ENCODE measurements at regions not wholly inside any gene's neighbourhood (a gene's known extent, or its start where the extent isn't known, plus 50 kb on each side); places are given as distances from the start of the nearest gene placed in this dataset.
A peak's percentile ranks its signal among the peaks of the same experiment; 100 is the strongest.

GRCh38 chr3:19013879-19014278, 134.4 kb upstream of the KCNH8 start:
- Histone ChIP-seq H4K20me1 (ENCODE audit: insufficient read depth, low read depth, low read length) (no peaks in the 10 kb centered on the region), H3K36me3 (ENCODE audit: insufficient read depth, low read length) (no peaks in the 10 kb centered on the region), H3K27ac (ENCODE audit: low read length) (no peak overlapping the region), H3K4me1 (ENCODE audit: low read length) (no peaks in the 10 kb centered on the region), H2AFZ (ENCODE audit: low read length) (no peak overlapping the region), H3K9ac (ENCODE audit: low read length) (no peak overlapping the region), H3K79me2 (ENCODE audit: low read length) (no peaks in the 10 kb centered on the region), H3K4me2 (ENCODE audit: low read depth, low read length, poor library complexity, severe bottlenecking) (no peak overlapping the region), H3K9me2 (replicated peaks; ENCODE audit: insufficient read depth, low read length) (no peaks in the 10 kb centered on the region), H3K4me3 (ENCODE audit: low read length) (no peak overlapping the region), H3K9me3 (ENCODE audit: low read length) (no peaks in the 10 kb centered on the region), H3K27me3 (ENCODE audit: low read length) (no peaks in the 10 kb centered on the region)
- no peak for DNase-seq

DNA sequence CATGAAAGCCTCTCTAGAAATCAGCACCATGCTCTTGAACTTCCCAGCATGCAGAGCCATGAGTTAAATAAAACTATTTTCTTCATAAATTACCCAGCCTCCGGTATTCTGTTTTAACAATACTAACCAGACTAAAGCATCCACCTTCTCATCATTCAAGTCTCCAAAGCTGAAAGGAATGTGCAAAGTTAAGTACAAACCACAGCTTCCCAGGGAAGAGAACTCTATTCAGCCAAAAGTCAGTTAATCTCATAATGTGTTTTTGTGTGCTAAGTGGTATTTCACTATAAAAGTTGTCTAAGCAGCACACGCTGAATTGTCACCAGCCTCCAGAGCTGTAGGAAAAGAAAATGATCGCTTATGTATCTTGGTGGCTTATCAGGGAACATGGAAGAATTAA, 135.5 kb upstream of the KCNH8 start:
- Histone ChIP-seq H3K9ac (ENCODE audit: low read length) (no peak overlapping the region), H3K27ac (ENCODE audit: low read length) (no peak overlapping the region), H2AFZ (ENCODE audit: low read length) (no peak overlapping the region), H4K20me1 (ENCODE audit: insufficient read depth, low read depth, low read length) (no peaks in the 10 kb centered on the region), H3K36me3 (ENCODE audit: insufficient read depth, low read length) (no peaks in the 10 kb centered on the region), H3K9me3 (ENCODE audit: low read length) (no peaks in the 10 kb centered on the region), H3K27me3 (ENCODE audit: low read length) (no peaks in the 10 kb centered on the region), H3K9me2 (replicated peaks; ENCODE audit: insufficient read depth, low read length) (no peaks in the 10 kb centered on the region), H3K4me3 (ENCODE audit: low read length) (no peak overlapping the region), H3K4me2 (ENCODE audit: low read depth, low read length, poor library complexity, severe bottlenecking) (no peak overlapping the region), H3K79me2 (ENCODE audit: low read length) (no peaks in the 10 kb centered on the region), H3K4me1 (ENCODE audit: low read length) (no peaks in the 10 kb centered on the region)
- DNase-seq = no peak

GRCh38 chr3:19002606-19003005, 145.7 kb upstream of the KCNH8 start:
- no peaks in the 10 kb centered on the region for H3K79me2 ChIP-seq (ENCODE audit: low read length)
- H2AFZ ChIP-seq (ENCODE audit: low read length) = no peak overlapping the region
- no peak for DNase-seq
- no peaks in the 10 kb centered on the region for H3K4me1 ChIP-seq (ENCODE audit: low read length)
- 0 out of 2 replicates have a peak, but pooled peaks cover 7% of the 10 kb centered on the region for H3K9me2 ChIP-seq (replicated peaks; ENCODE audit: insufficient read depth, low read length)
- H3K27ac ChIP-seq (ENCODE audit: low read length) = no peak overlapping the region
- no peaks in the 10 kb centered on the region for H3K9me3 ChIP-seq (ENCODE audit: low read length)
- no peaks in the 10 kb centered on the region for H3K36me3 ChIP-seq (ENCODE audit: insufficient read depth, low read length)
- no peaks in the 10 kb centered on the region for H3K27me3 ChIP-seq (ENCODE audit: low read length)
- H4K20me1 ChIP-seq (ENCODE audit: insufficient read depth, low read depth, low read length) = no peaks in the 10 kb centered on the region
- H3K9ac ChIP-seq (ENCODE audit: low read length) = no peak overlapping the region
- H3K4me2 ChIP-seq (ENCODE audit: low read depth, low read length, poor library complexity, severe bottlenecking) = no peak overlapping the region
- H3K4me3 ChIP-seq (ENCODE audit: low read length) = no peak overlapping the region

- no peak overlapping the region for H3K4me3 ChIP-seq (ENCODE audit: low read length)
- H3K9me3 ChIP-seq (ENCODE audit: low read length) = no peaks in the 10 kb centered on the region
- H3K4me1 ChIP-seq (ENCODE audit: low read length) = no peaks in the 10 kb centered on the region
- H4K20me1 ChIP-seq (ENCODE audit: insufficient read depth, low read depth, low read length) = no peaks in the 10 kb centered on the region
- H3K9me2 ChIP-seq (replicated peaks; ENCODE audit: insufficient read depth, low read length) = 0 out of 2 replicates have a peak, but pooled peaks cover 3% of the 10 kb centered on the region
- no peak overlapping the region for H2AFZ ChIP-seq (ENCODE audit: low read length)
- no peak overlapping the region for H3K4me2 ChIP-seq (ENCODE audit: low read depth, low read length, poor library complexity, severe bottlenecking)
- no peak overlapping the region for H3K27ac ChIP-seq (ENCODE audit: low read length)
- no peaks in the 10 kb centered on the region for H3K79me2 ChIP-seq (ENCODE audit: low read length)
- H3K27me3 ChIP-seq (ENCODE audit: low read length) = no peaks in the 10 kb centered on the region
- DNase-seq = no peak
- H3K9ac ChIP-seq (ENCODE audit: low read length) = no peak overlapping the region
- H3K36me3 ChIP-seq (ENCODE audit: insufficient read depth, low read length) = no peaks in the 10 kb centered on the region
Measured at GRCh38 chr3:18998069-18998468, 150.2 kb upstream of the KCNH8 start.

- Histone ChIP-seq H3K9me3 (ENCODE audit: low read length) (no peaks in the 10 kb centered on the region), H3K27me3 (ENCODE audit: low read length) (no peaks in the 10 kb centered on the region), H3K4me2 (ENCODE audit: low read depth, low read length, poor library complexity, severe bottlenecking) (no peak overlapping the region), H3K4me1 (ENCODE audit: low read length) (no peaks in the 10 kb centered on the region), H3K36me3 (ENCODE audit: insufficient read depth, low read length) (no peaks in the 10 kb centered on the region), H3K79me2 (ENCODE audit: low read length) (no peaks in the 10 kb centered on the region), H4K20me1 (ENCODE audit: insufficient read depth, low read depth, low read length) (no peaks in the 10 kb centered on the region), H2AFZ (ENCODE audit: low read length) (no peak overlapping the region), H3K27ac (ENCODE audit: low read length) (no peak overlapping the region), H3K9ac (ENCODE audit: low read length) (no peak overlapping the region), H3K4me3 (ENCODE audit: low read length) (no peak overlapping the region), H3K9me2 (replicated peaks; ENCODE audit: insufficient read depth, low read length) (no peaks in the 10 kb centered on the region)
- no peak for DNase-seq
Measured at GRCh38 chr3:18992709-18993108, 155.6 kb upstream of the KCNH8 start.

DNA sequence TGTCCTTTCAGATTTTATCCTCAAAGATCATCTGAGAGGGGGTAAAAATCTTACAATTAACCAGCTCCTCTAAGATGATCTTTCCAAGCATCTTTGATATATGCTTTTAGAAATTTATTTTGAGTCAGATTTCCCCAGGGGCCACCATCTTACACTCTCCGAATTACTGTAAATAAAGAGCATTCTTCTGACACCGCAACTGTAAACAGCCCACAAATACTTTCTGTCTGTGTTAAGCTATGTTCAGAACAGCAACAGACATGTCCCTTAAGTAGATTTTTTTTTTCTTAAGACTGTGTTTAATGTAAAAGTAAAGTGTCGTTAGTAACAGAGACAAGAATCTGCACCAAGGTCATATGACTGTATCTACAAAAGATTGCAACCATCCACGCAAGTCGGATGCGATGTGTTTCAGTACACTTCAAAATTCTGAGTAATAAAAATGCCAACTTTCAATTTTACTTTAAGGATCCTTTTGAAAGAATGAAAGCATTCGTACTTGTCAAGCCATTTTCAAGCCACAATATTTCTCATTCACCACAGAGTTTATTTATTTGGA, 159.0 kb upstream of the KCNH8 start:
- Histone ChIP-seq H3K9ac (ENCODE audit: low read length) (no peak overlapping the region), H2AFZ (ENCODE audit: low read length) (no peak overlapping the region), H3K4me2 (ENCODE audit: low read depth, low read length, poor library complexity, severe bottlenecking) (no peak overlapping the region), H3K36me3 (ENCODE audit: insufficient read depth, low read length) (no peaks in the 10 kb centered on the region), H3K4me3 (ENCODE audit: low read length) (no peak overlapping the region), H3K4me1 (ENCODE audit: low read length) (no peaks in the 10 kb centered on the region), H3K27me3 (ENCODE audit: low read length) (no peaks in the 10 kb centered on the region), H3K27ac (ENCODE audit: low read length) (no peak overlapping the region), H3K9me2 (replicated peaks; ENCODE audit: insufficient read depth, low read length) (no peaks in the 10 kb centered on the region), H4K20me1 (ENCODE audit: insufficient read depth, low read depth, low read length) (no peaks in the 10 kb centered on the region), H3K9me3 (ENCODE audit: low read length) (no peaks in the 10 kb centered on the region), H3K79me2 (ENCODE audit: low read length) (no peaks in the 10 kb centered on the region)
- no peak for DNase-seq

- H3K9me2 ChIP-seq (replicated peaks; ENCODE audit: insufficient read depth, low read length) = no peaks in the 10 kb centered on the region
- no peaks in the 10 kb centered on the region for H4K20me1 ChIP-seq (ENCODE audit: insufficient read depth, low read depth, low read length)
- H2AFZ ChIP-seq (ENCODE audit: low read length) = no peak overlapping the region
- H3K9me3 ChIP-seq (ENCODE audit: low read length) = no peaks in the 10 kb centered on the region
- no peak overlapping the region for H3K4me3 ChIP-seq (ENCODE audit: low read length)
- H3K4me2 ChIP-seq (ENCODE audit: low read depth, low read length, poor library complexity, severe bottlenecking) = no peak overlapping the region
- no peaks in the 10 kb centered on the region for H3K79me2 ChIP-seq (ENCODE audit: low read length)
- no peaks in the 10 kb centered on the region for H3K36me3 ChIP-seq (ENCODE audit: insufficient read depth, low read length)
- H3K27me3 ChIP-seq (ENCODE audit: low read length) = no peaks in the 10 kb centered on the region
- peak; percentile 61 for DNase-seq
- no peaks in the 10 kb centered on the region for H3K4me1 ChIP-seq (ENCODE audit: low read length)
- no peak overlapping the region for H3K27ac ChIP-seq (ENCODE audit: low read length)
- H3K9ac ChIP-seq (ENCODE audit: low read length) = no peak overlapping the region
Measured at GRCh38 chr3:18988614-18989229, 159.6 kb upstream of the KCNH8 start.

- Histone ChIP-seq H3K4me1 (ENCODE audit: low read length) (no peaks in the 10 kb centered on the region), H3K27ac (ENCODE audit: low read length) (no peak overlapping the region), H2AFZ (ENCODE audit: low read length) (no peak overlapping the region), H3K9me2 (replicated peaks; ENCODE audit: insufficient read depth, low read length) (no peaks in the 10 kb centered on the region), H3K27me3 (ENCODE audit: low read length) (no peaks in the 10 kb centered on the region), H3K36me3 (ENCODE audit: insufficient read depth, low read length) (no peaks in the 10 kb centered on the region), H3K79me2 (ENCODE audit: low read length) (no peaks in the 10 kb centered on the region), H4K20me1 (ENCODE audit: insufficient read depth, low read depth, low read length) (no peaks in the 10 kb centered on the region), H3K9me3 (ENCODE audit: low read length) (no peaks in the 10 kb centered on the region), H3K9ac (ENCODE audit: low read length) (no peak overlapping the region), H3K4me2 (ENCODE audit: low read depth, low read length, poor library complexity, severe bottlenecking) (no peak overlapping the region), H3K4me3 (ENCODE audit: low read length) (no peak overlapping the region)
- no peak for DNase-seq
Measured at GRCh38 chr3:18987862-18988447, 160.4 kb upstream of the KCNH8 start.

Measured in Karpas-422 (cell line).